T-helper 17 cell (primary cell): ENCODE measurements at regions not wholly inside any gene's neighbourhood (a gene's known extent, or its start where the extent isn't known, plus 50 kb on each side); places are given as distances from the start of the nearest gene placed in this dataset.
"Not testable (repeated sequence)": the region's sequence is repeated elsewhere in the genome, so short reads cannot be mapped to it uniquely, and the experiment has no call there.

ENCODE experiments used
- ATAC-seq: fragments of 150-1000 bp; cut with Tn5 transposase; 2 replicates; pipeline ENCODE4 v1.10.0; 2021; ENCODE audit warnings: mild to moderate bottlenecking, moderate library complexity
- DNase-seq, 3 donors: peaks; one replicate each; pipeline versions ENCODE4 v3.0.0 to v3.0.0-alpha.2; 2020 to 2021
- H3K9me3 ChIP-seq: one replicate; pipeline ENCODE4 v1.7.0; 2013; ENCODE audit warnings: low read length, mild to moderate bottlenecking; ENCODE audit not compliant: control insufficient read depth, poor library complexity, severe bottlenecking
- H3K27ac Mint-ChIP-seq: one replicate; pipeline ENCODE4 v1.8.0; 2022; ENCODE audit warnings: mild to moderate bottlenecking, moderate library complexity, mixed read lengths
- H3K27me3 Mint-ChIP-seq: one replicate; pipeline ENCODE4 v1.8.0; 2022; ENCODE audit warnings: mixed read lengths
- H3K36me3 Mint-ChIP-seq: one replicate; pipeline ENCODE4 v1.8.0; 2022; ENCODE audit warnings: low read depth, mixed read lengths
- H3K4me1 Mint-ChIP-seq: one replicate; pipeline ENCODE4 v1.8.0; 2022; ENCODE audit warnings: mild to moderate bottlenecking, mixed read lengths
- H3K4me3 Mint-ChIP-seq: one replicate; pipeline ENCODE4 v1.8.0; 2022; ENCODE audit warnings: mild to moderate bottlenecking, moderate library complexity, mixed read lengths

DNA sequence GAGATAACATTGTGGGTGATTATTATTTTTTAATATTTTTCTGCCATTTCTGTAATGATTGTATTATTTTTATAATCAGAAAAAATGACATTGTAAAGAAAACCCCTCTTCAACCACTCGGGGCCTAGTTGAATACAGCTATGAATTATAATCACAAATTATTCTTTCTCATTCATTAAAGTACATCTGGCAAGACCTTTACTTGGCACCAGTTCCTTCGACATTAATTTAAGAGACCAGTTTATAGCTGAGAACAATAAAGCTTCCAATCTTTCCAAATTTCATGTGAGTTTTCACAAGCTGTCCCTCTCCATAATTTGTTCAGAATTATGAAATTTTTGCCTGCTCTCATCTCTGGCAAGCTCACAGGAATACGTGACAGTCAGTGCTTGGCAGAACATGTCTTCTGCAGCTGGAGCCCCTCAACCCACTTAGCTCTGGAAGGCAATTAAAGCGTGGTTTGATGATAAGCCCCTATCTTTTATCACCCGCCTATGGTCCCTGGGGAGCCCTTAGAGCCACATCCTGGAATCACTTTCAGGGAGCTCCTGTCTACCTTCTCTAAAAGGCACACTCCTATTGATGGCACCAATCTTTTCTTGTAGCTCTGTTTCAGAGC, 201.8 kb upstream of the PRNP start:
- H3K9me3 ChIP-seq, result no peaks in the 10 kb centered on the region
- DNase-seq, result no peak
- H3K4me3 Mint-ChIP-seq, result no peak overlapping the region
- no peak for ATAC-seq
- H3K4me1 Mint-ChIP-seq, result no peaks in the 10 kb centered on the region
- H3K27me3 Mint-ChIP-seq, result peaks cover 47% of the 10 kb centered on the region
- H3K27ac Mint-ChIP-seq, result no peak overlapping the region
- H3K36me3 Mint-ChIP-seq, result peaks cover 2% of the 10 kb centered on the region

DNA sequence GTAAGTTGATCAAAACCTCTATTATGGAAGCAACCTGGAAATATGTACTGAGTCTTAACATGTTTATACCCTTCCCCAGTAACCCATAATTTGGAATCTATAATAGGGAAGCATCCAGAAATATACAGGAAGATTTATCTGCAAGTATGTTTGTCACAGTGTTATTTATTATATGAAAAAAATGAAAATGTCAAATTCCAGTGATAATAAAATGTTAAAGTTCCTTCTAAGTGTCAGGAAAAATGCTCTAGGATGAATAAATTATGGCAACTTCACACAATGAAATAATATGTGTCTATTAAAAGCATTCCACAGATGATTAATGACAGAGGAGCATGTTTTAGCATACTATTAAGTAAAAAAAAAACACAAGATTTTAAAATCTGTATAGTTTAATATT, 202.3 kb upstream of the PRNP start:
- H3K9me3 ChIP-seq, result no peaks in the 10 kb centered on the region
- Mint-ChIP-seq H3K36me3 (peaks cover 2% of the 10 kb centered on the region), H3K27ac (no peak overlapping the region), H3K4me1 (no peaks in the 10 kb centered on the region), H3K27me3 (peaks cover 47% of the 10 kb centered on the region), H3K4me3 (no peak overlapping the region)
- DNase-seq (no peak), ATAC-seq (no peak)

DNA sequence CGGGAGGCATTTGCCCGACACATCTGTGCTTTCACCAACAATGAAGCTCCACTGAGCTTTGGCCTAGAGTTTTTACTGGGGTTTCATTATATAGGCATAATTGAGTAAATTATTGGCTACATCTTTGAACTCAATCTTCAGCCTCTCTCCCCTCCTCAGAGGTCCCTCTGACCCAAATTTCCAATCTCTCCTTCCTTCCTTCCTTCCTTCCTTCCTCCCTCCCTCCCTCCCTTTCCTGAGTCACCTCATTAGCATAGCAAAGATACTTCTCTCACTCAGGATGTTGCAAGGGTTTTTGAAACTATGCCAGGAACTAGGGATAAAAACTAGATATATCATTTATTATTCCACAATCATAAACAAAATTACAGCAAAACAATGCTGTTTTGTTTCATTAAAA, 202.8 kb upstream of the PRNP start:
- peaks cover 2% of the 10 kb centered on the region for H3K36me3 Mint-ChIP-seq
- H3K4me1 Mint-ChIP-seq, result no peaks in the 10 kb centered on the region
- H3K9me3 ChIP-seq, result no peaks in the 10 kb centered on the region
- DNase-seq, result no peak
- H3K27me3 Mint-ChIP-seq, result peaks cover 45% of the 10 kb centered on the region
- no peak overlapping the region for H3K27ac Mint-ChIP-seq
- H3K4me3 Mint-ChIP-seq, result no peak overlapping the region
- ATAC-seq, result no peak

DNA sequence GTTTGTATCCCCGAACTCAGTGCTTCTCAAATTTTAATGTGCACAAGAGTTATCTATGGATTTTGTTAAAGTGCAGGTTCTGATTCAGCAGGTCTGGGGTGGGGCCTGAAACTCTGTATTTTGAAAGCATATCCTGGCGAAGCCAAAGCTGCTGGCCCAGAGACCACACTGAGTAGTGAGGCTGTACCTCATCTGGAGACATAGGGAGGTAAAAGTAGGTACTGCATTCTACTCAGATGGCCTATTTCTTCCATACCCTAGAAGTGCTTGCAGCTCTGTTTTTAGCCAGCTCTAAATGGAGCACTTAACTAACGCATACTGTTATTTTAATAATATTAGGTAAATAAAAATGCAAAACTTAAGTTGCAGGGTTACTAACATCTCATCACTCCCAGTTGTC, 206.2 kb upstream of the PRNP start:
- no peak overlapping the region for H3K4me3 Mint-ChIP-seq
- H3K27me3 Mint-ChIP-seq, result peaks cover 50% of the 10 kb centered on the region
- DNase-seq (no peak), ATAC-seq (no peak)
- H3K4me1 Mint-ChIP-seq, result no peaks in the 10 kb centered on the region
- no peaks in the 10 kb centered on the region for H3K9me3 ChIP-seq
- H3K27ac Mint-ChIP-seq, result no peak overlapping the region
- H3K36me3 Mint-ChIP-seq, result peaks cover 2% of the 10 kb centered on the region

DNA sequence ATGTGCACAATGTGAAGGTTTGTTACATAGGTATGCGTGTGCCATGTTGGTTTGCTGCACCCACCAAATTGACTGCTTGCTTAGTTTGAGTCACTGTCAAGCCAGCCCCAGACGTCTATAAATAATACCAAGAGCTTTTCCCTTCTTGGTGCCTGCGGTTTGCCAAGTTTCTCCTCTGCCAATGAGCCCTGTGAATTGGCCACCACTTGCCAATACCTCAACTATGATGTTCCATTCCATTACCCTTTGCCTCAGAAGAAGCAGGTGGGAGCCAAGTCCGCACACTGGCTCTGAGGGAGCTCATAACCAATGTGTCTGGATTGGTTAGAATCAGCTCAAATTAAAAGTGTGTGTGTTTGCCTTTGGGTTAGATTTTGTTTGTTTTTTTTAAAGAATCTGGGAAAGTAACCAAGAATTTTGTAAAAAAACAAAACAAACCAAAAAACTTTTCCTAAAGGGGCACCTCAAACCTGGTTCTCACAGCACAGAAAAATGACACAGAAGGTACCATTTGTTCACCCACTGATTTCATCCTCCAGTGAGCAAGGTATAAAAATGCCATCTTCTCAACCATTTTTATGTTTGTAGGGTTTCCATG, 209.3 kb upstream of the PRNP start:
- no peak overlapping the region for H3K27ac Mint-ChIP-seq

DNA sequence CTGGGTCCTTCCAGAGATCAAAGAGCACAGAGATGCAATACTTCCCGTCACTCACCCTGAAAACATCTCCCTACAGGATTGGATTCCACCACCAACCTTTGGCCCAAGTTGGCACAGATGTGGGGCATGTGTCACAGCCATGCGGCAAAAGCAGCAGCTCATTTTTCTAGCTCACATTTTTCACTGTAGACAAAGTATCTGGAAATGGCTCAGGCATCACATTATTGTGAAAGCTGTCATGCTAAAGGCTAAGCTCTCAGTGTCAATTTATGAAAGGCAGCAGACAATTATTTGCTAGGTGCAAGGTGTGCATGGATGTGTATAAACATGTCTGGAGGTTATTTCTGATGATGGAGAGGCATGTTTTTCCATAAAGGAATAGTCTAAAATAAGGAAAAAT, 213.3 kb upstream of the PRNP start:
- Mint-ChIP-seq H3K36me3 (peaks cover 3% of the 10 kb centered on the region), H3K27ac (no peak overlapping the region), H3K27me3 (peaks cover 67% of the 10 kb centered on the region), H3K4me3 (no peak overlapping the region), H3K4me1 (no peaks in the 10 kb centered on the region)
- no peaks in the 10 kb centered on the region for H3K9me3 ChIP-seq
- DNase-seq, result no peak
- ATAC-seq, result no peak

More for the DNA sequence above, 209.3 kb upstream of the PRNP start:
- no peak for DNase-seq
- no peak for ATAC-seq
- peaks cover 2% of the 10 kb centered on the region for H3K36me3 Mint-ChIP-seq
- H3K4me3 Mint-ChIP-seq, result no peak overlapping the region
- no peaks in the 10 kb centered on the region for H3K4me1 Mint-ChIP-seq
- peaks cover 72% of the 10 kb centered on the region for H3K27me3 Mint-ChIP-seq
- H3K9me3 ChIP-seq, result no peaks in the 10 kb centered on the region

DNA sequence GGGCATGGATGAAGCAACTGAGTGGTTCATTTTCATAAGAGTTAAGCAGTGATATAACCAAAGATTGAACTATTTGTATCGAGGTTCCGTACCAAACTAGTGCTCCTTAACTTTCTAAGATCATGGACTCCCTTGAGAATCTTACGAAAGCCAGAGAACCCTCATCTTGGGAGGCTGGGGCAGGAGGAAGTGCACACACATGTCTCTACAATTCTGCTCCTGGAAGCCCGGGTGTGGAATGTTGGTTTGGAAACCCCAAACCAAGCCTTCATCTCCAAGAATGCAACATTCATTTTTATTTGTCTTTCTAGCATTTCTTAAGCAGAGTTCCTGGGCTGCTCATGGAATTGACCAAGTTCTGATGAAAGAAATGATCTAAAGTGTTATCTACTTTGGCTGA, 215.0 kb upstream of the PRNP start:
- no peak for ATAC-seq
- Mint-ChIP-seq H3K27me3 (peaks cover 57% of the 10 kb centered on the region), H3K4me1 (no peaks in the 10 kb centered on the region), H3K4me3 (no peak overlapping the region), H3K36me3 (peaks cover 3% of the 10 kb centered on the region), H3K27ac (no peak overlapping the region)
- DNase-seq, result no peak
- no peaks in the 10 kb centered on the region for H3K9me3 ChIP-seq

DNA sequence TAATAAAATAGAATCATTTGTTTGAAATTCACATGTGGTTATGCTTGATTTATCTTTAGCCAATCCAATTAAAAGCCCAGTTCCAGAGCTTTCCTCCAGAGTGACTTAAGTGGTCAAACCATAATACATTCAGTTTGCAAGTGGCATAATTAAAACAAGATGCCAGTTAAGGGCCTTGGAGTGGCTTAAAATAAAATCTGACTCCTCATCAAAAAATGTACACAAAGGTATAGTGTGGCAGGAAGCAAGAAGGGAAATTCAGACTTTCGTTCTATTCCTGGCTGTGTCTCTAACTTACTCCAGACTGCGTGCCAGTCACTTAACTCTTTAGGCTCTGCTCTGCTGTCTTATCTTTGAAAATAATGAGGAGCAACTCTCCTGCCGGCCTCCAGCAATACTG, 215.9 kb upstream of the PRNP start:
- no peak for ATAC-seq

DNA sequence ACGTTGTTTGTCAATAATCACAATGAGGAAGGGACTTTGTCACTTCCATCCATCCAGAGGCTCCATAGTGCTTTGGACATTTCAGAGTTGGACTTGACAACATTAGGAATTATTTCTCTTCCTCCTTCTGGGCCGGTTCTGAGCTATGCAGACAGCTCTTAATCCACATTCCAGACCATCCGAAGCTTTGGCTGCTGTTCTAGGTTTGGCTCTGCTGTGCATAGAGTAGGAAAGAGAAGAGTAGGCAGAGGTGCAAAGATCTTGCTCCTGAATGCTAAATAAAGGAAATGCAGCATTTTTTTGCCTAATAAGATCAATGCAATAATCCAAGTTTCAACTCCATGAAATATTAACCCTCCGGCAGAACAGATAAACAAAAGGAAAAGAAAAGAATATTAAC, 216.3 kb upstream of the PRNP start:
- no peaks in the 10 kb centered on the region for H3K9me3 ChIP-seq
- Mint-ChIP-seq H3K36me3 (peaks cover 3% of the 10 kb centered on the region), H3K27ac (no peak overlapping the region), H3K4me1 (no peaks in the 10 kb centered on the region), H3K4me3 (no peak overlapping the region), H3K27me3 (peaks cover 50% of the 10 kb centered on the region)
- ATAC-seq, result no peak
- no peak for DNase-seq

More for the DNA sequence above, 215.9 kb upstream of the PRNP start:
- Mint-ChIP-seq H3K4me1 (no peaks in the 10 kb centered on the region), H3K27me3 (peaks cover 50% of the 10 kb centered on the region), H3K36me3 (peaks cover 3% of the 10 kb centered on the region), H3K4me3 (no peak overlapping the region), H3K27ac (no peak overlapping the region)
- no peak for DNase-seq
- H3K9me3 ChIP-seq, result no peaks in the 10 kb centered on the region

DNA sequence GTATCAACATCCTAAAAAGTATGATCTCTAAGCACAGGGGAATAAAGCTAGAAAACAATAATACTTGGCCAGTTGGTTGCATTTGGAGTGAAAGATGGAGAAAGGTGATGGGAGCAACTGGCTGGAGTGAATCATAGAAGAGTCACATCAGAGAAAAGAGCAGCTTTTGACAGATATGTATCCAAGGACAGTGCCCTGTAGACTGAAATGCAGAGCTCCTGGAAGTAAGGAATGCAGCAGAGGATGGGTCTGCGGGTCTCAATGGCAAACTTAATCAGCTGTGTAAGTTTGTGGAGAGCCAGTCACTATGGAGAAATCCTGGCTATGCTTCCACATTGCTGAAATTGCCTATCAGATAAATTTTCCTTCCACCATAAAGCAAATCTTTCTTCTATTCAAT, 218.1 kb upstream of the PRNP start:
- no peak overlapping the region for H3K27ac Mint-ChIP-seq
- peaks cover 45% of the 10 kb centered on the region for H3K27me3 Mint-ChIP-seq
- H3K9me3 ChIP-seq, result no peaks in the 10 kb centered on the region
- no peak overlapping the region for H3K4me3 Mint-ChIP-seq
- H3K36me3 Mint-ChIP-seq, result peaks cover 3% of the 10 kb centered on the region
- no peaks in the 10 kb centered on the region for H3K4me1 Mint-ChIP-seq
- no peak for DNase-seq
- ATAC-seq, result no peak

DNA sequence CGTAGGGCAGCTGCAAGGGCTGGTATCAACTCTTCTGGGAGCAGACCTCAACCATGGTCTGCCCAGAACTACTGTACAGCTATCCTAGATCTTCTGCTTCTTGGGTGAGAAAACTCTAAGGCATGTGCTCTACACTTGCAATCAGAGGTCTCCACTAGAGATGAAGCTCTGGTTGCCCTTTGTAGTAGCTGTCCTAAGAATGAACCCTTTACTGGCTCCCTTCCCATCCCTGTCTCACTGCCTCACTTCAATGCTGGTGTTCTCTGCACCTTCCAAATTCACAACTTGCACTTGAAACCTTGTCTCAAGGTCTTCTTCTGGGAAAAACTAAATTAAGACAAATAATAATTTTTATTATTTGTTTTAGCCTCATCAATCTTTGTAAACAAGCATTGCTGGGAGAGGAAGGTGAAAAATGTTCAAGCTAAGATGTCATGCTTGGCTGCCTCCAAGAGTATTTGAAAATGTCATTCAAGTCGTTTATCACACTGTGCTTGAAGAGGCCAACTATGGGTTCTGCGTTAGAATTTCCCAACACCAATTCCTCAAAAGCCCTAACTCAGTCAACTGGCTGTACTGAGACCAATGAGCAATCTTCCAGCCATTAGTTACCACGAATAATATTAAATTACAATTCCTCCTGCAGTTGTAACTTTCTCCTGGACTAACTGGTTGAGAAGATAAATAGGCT, 216.9 kb upstream of the ADRA1D start:
- no peak overlapping the region for H3K4me3 Mint-ChIP-seq
- DNase-seq (no peak), ATAC-seq (no peak)
- no peak overlapping the region for H3K27ac Mint-ChIP-seq
- H3K36me3 Mint-ChIP-seq, result peaks cover 3% of the 10 kb centered on the region
- no peaks in the 10 kb centered on the region for H3K4me1 Mint-ChIP-seq
- peaks cover 35% of the 10 kb centered on the region for H3K27me3 Mint-ChIP-seq
- H3K9me3 ChIP-seq, result no peaks in the 10 kb centered on the region

DNA sequence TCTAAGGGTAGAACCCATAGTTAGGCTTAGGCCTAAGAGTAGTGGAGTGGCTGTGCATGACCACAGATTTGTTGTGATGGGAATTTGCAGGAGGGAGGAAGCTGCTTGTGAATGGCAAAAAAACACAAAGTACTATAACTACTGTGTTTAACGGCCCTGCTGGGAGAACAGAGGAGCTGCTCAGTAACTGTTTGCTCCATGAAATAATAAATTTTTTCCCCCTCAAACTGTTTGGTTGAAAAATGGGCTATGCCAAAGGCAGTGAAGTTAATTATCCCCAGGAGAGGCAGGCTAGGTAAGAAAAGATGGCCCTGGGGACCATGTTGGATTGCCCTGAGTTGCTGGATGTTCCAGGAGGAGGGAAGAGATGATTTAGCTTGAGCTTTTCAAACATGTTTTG, 216.1 kb upstream of the ADRA1D start:
- DNase-seq (no peak), ATAC-seq (no peak)
- Mint-ChIP-seq H3K27ac (no peak overlapping the region), H3K4me1 (no peaks in the 10 kb centered on the region), H3K4me3 (no peak overlapping the region), H3K36me3 (peaks cover 3% of the 10 kb centered on the region), H3K27me3 (peaks cover 32% of the 10 kb centered on the region)
- H3K9me3 ChIP-seq, result no peaks in the 10 kb centered on the region

DNA sequence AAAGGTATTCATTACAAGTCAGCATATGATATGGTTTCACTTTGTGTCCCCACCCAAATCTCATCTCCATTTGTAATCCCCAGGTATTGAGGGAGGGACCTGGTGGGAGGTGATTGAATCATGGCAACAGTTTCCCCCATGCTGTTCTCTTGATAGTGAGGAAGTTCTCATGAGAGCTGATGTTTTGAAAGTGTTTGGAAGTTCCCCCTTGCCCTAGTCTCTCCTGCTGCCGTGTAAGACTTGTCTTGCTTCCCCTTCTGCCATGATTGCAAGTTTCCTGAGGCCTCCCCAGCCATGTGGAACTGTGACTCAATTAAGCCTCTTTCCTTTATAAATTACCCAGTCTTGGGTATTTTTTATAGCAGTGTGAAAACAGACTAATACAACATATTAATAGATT, 213.7 kb upstream of the ADRA1D start:
- not testable (repeated sequence) for DNase-seq, H3K4me1 Mint-ChIP-seq, ATAC-seq, H3K9me3 ChIP-seq, H3K4me3 Mint-ChIP-seq, H3K27ac Mint-ChIP-seq, H3K36me3 Mint-ChIP-seq
- H3K27me3 Mint-ChIP-seq, result peaks cover 16% of the 10 kb centered on the region

DNA sequence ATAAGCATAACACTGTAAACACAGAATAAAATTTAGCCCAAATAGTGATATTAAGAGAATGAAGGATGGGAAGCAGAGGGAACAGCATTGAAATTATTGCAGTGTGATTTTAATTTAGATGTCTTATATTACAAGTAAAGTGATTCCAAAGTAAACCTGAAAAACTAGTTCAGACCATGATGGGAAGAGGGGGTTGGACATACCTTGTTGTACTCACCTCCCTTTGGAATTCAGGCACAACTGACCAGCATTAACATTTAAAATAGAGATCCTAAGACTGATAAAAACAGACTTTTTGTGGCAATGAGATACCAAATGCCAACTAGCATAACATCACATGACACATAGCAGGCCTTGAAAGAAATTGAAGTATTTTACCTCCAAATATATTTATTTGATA, 210.0 kb upstream of the ADRA1D start:
- Mint-ChIP-seq H3K4me1 (no peaks in the 10 kb centered on the region), H3K27me3 (peaks cover 16% of the 10 kb centered on the region), H3K36me3 (no peaks in the 10 kb centered on the region), H3K4me3 (no peak overlapping the region), H3K27ac (no peak overlapping the region)
- ATAC-seq (no peak), DNase-seq (no peak)
- no peaks in the 10 kb centered on the region for H3K9me3 ChIP-seq
